DMS53 (cell line): ENCODE measurements at regions not wholly inside any gene's neighbourhood (a gene's known extent, or its start where the extent isn't known, plus 50 kb on each side); places are given as distances from the start of the nearest gene placed in this dataset.

Experiments
- DNase-seq: peaks from one replicate; lab custom pipeline; 2025; lab: John Stamatoyannopoulos, UW

DNA sequence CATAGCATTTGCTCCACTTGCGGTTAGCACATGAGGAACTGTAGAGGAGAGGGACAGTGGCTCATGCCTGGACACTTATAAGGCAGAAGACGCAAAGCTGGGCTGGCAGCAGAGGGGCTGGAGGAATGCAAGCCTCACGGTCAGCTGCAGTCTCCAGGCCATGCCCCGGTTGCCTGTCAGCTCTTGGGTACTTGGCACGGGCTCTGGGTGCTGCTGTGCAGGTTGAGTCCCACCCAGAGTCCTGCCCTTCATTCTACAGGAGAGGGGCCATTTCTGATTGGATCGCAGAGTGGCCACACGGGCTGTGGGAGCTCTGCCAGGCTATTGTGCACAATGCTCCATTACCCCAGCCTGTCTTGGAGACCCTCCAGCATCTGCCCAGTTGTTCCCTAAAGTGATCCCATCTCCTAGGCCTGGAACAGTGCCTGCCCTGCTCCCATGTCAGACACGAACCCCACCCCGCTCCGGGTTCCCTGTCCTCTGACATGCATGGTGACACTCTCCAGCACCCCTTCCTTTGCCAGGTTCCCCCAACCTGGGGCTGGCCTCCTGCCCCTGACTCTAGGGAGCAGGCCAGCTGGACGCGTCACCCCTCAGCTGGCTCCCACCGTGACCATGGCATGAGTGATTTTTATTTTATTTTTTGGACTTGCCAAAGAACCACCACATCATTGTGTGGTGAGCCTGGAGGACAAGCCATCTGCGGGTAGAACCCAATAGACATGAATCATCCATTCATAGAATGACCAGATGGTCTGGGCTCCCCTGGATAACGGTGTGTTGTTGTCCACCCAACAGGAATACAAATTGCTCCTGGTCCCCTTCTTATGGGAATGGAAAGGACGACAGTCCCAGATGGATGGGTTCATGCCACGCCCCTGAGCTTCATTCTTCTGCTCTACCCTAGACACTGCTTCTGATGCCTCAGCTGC, 51.0 kb upstream of the KLF13 start:
- no peak for DNase-seq

DNA sequence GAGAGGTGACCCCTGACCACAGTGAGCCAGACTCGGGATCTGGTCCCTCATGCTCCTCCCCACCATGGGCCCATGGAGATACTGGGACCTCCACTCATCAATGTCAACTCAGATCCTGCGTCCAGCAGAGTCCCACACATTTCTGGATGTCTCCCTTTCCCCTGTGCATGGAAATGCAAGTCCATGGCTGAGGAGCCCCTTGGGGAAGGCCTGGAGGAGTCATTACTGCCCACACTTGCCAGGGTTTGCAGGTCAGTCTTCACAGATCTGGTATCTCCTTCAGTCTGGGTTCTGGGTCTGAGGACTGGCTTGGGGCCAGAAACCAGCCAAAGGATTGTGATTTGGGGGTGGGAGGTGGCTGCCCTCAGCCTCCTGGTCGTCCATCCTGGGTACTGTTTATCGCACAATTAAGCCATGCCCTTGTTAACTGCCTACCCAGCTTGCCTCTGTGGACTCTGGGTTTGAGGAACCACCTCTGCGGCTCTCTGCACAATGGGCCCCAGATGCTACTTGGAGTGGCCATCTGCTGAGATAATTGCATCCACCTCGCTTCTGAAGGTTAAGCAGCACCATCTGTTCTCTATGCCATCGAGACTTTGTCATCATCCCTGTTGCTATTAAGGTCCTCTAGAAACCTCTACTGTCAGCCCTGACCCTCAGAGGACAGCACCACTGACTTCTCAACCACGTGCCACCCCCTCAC, 49.9 kb upstream of the KLF13 start:
- DNase-seq: peak; percentile 60
